Stomach smooth muscle (tissue), 2 donors: ENCODE measurements at regions not wholly inside any gene's neighbourhood (a gene's known extent, or its start where the extent isn't known, plus 50 kb on each side); places are given as distances from the start of the nearest gene placed in this dataset.

ENCODE experiments used
- H3K27ac ChIP-seq: one replicate; pipeline ENCODE4 v1.7.0; 2013; ENCODE audit warnings: mild to moderate bottlenecking, low read length, inconsistent platforms
- H3K27me3 ChIP-seq, 2 donors: one replicate each; pipeline ENCODE4 v1.7.0; 2013; ENCODE audit warnings: low read length in 2 of 2; ENCODE audit not compliant: insufficient read depth in 2 of 2, control insufficient read depth in 1 of 2
- H3K36me3 ChIP-seq, 2 donors: one replicate each; pipeline ENCODE4 v1.7.0; 2013; ENCODE audit warnings: low read length in 2 of 2; ENCODE audit not compliant: control insufficient read depth in 2 of 2, insufficient read depth in 2 of 2
- H3K4me1 ChIP-seq: one replicate; pipeline ENCODE4 v1.7.0; 2013; ENCODE audit warnings: low read length; ENCODE audit not compliant: control insufficient read depth, insufficient read depth
- H3K4me3 ChIP-seq, 2 donors: one replicate each; pipeline ENCODE4 v1.7.0; 2013; ENCODE audit warnings: low read length in 2 of 2
- H3K9ac ChIP-seq, 2 donors: one replicate each; pipeline ENCODE4 v1.7.0; 2013; ENCODE audit warnings: low read length in 2 of 2, mild to moderate bottlenecking in 1 of 2
- H3K9me3 ChIP-seq, 2 donors: one replicate each; pipeline ENCODE4 v1.7.0; 2013; ENCODE audit warnings: low read length in 2 of 2; ENCODE audit not compliant: control insufficient read depth in 2 of 2
- donor health status: healthy.
- donor health status: Pancreatic carcinoma.

GRCh38 chr6:25002326-25003091, 66.7 kb upstream of the RIPOR2 start:
- H3K4me3 ChIP-seq, result no peak overlapping the region
- no peak overlapping the region for H3K9ac ChIP-seq
- H3K27me3 ChIP-seq, result no peaks in the 10 kb centered on the region
- no peaks in the 10 kb centered on the region for H3K4me1 ChIP-seq
- no peaks in the 10 kb centered on the region for H3K36me3 ChIP-seq
- no peaks in the 10 kb centered on the region for H3K9me3 ChIP-seq
- no peak overlapping the region for H3K27ac ChIP-seq

DNA sequence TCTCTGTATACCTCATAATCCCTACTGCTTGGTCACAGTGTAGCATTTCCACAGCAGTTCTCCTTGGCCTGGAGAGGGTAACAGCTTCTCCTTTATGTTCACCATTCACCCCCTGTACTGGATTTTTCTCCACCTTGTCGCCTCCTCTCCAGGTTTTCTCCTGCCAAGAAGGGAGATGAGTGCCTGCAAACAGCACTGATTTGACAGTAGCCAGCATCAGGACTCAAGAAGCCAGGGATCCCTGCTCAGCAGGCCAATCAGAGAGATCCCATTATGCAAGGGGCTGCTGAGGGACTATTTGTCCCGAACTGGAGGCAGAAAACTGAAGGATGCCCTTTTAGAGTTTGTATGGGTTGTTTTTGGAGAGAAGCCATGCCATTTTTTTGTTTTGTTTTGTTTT, 68.6 kb upstream of the RIPOR2 start:
- H3K27me3 ChIP-seq, result no peaks in the 10 kb centered on the region
- no peaks in the 10 kb centered on the region for H3K9me3 ChIP-seq
- H3K9ac ChIP-seq, result no peak overlapping the region
- no peaks in the 10 kb centered on the region for H3K36me3 ChIP-seq
- no peak overlapping the region for H3K27ac ChIP-seq
- H3K4me1 ChIP-seq, result no peaks in the 10 kb centered on the region
- no peak overlapping the region for H3K4me3 ChIP-seq

- no peak overlapping the region for H3K27ac ChIP-seq
- H3K36me3 ChIP-seq, result no peaks in the 10 kb centered on the region
- H3K4me3 ChIP-seq, result no peak overlapping the region
- no peaks in the 10 kb centered on the region for H3K4me1 ChIP-seq
- H3K27me3 ChIP-seq, result no peaks in the 10 kb centered on the region
- H3K9ac ChIP-seq, result no peak overlapping the region
- H3K9me3 ChIP-seq, result no peaks in the 10 kb centered on the region
These were observed 69.2 kb upstream of the RIPOR2 start for GRCh38 chr6:25005010-25005409.

DNA sequence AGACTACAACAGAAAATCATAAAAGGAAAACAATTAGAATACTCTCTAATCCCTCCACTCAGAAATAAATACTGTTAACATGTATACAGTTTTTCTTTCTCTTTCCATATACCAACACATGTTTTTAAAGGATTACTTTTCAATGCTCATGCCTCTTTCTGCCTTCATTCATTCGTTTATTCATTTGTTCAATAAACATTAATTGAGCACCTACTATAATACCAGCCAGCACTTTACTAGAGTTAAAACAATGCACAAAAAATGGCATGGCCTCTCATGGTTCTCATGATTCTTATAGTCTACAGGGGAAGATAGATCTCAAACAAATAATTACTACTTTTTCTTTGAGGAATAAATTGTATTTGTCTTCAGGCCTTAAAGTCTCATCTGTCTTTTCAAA, 70.3 kb upstream of the RIPOR2 start:
- Histone ChIP-seq H3K27ac (no peak overlapping the region), H3K4me3 (no peak overlapping the region), H3K4me1 (no peaks in the 10 kb centered on the region), H3K9ac (no peak overlapping the region), H3K36me3 (no peaks in the 10 kb centered on the region), H3K27me3 (no peaks in the 10 kb centered on the region), H3K9me3 (no peaks in the 10 kb centered on the region)

- no peak overlapping the region for H3K4me3 ChIP-seq
- H3K36me3 ChIP-seq, result no peaks in the 10 kb centered on the region
- no peak overlapping the region for H3K27ac ChIP-seq
- H3K9me3 ChIP-seq, result no peaks in the 10 kb centered on the region
- H3K4me1 ChIP-seq, result no peaks in the 10 kb centered on the region
- no peak overlapping the region for H3K9ac ChIP-seq
- H3K27me3 ChIP-seq, result no peaks in the 10 kb centered on the region
These were observed 70.8 kb upstream of the RIPOR2 start for GRCh38 chr6:25006565-25007001.

DNA sequence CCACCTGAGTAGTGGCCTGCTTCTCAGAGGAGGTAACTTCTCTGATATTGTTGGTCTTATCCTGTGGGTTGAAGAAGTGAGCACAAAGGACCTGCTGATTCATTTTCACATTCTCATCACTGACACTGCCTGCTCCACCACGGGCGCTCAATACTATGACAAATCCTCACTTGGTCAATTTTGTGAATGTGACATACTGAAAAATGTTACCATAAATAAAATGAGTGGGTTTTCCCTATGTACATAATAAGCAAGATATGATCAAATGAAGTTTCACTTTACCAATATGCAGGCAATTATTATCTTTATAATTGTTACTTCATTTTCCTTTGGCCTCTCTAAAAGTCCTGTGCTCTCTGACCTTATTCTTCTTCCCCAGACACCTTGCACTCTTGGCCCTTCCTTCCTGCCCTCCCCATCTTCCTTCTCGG, 71.5 kb upstream of the RIPOR2 start:
- no peaks in the 10 kb centered on the region for H3K4me1 ChIP-seq
- no peak overlapping the region for H3K4me3 ChIP-seq
- H3K9me3 ChIP-seq, result no peaks in the 10 kb centered on the region
- H3K27me3 ChIP-seq, result no peaks in the 10 kb centered on the region
- no peak overlapping the region for H3K27ac ChIP-seq
- no peaks in the 10 kb centered on the region for H3K36me3 ChIP-seq
- H3K9ac ChIP-seq, result no peak overlapping the region

DNA sequence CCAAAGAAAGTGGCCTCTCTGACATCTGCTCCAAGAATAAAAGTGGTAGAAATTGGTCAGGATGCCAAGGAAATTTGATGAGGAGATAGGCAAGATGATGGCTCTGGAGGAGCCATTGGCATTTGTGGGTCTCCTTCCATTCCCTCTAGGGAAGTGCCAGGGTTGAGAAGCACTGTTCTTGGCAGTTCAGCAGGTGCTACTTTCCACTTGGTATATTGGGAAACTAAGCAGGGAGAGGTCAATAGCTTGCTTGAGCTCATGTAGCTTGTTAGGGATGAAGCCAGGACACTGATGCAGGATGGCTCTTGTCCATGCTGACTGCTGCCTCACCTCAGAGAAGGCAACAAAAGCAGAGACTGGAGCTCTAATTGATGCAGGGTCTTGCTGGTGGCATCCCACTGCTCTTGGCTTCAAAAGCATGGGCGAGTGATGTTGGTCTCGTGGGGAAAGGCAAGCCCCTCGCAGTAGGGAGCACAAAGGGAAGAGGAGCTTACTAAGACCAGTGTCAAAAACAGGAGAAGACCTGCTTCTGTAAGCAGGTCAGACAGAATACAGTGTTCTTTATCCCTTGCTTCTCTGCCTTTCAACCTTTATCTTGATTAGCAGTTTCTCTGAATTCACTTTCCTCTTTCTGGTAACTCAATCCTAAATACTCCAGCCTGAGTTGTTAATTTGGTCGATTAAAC, 73.1 kb upstream of the RIPOR2 start:
- Histone ChIP-seq H3K27me3 (no peaks in the 10 kb centered on the region), H3K9ac (no peak overlapping the region), H3K4me3 (no peak overlapping the region), H3K4me1 (no peaks in the 10 kb centered on the region), H3K27ac (no peak overlapping the region), H3K9me3 (no peaks in the 10 kb centered on the region), H3K36me3 (no peaks in the 10 kb centered on the region)

DNA sequence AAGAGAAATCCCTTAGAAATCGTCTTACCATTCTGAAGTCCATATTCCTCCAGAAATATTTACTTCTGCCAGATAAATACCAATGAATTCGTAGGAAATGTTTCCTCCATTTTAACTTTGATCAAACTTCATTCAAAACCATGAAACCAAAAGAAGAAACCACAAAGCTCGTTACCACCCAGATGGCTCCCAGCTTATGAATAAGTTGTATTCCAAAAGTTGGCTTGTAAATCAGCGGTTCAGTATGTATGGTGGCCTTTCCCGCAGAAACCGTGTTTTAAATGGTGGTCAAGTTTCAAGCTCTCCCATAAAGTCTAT, 73.6 kb upstream of the RIPOR2 start:
- H3K9ac ChIP-seq, result no peak overlapping the region
- H3K36me3 ChIP-seq, result no peaks in the 10 kb centered on the region
- no peaks in the 10 kb centered on the region for H3K27me3 ChIP-seq
- H3K27ac ChIP-seq, result no peak overlapping the region
- H3K4me1 ChIP-seq, result no peaks in the 10 kb centered on the region
- H3K4me3 ChIP-seq, result no peak overlapping the region
- H3K9me3 ChIP-seq, result no peaks in the 10 kb centered on the region

DNA sequence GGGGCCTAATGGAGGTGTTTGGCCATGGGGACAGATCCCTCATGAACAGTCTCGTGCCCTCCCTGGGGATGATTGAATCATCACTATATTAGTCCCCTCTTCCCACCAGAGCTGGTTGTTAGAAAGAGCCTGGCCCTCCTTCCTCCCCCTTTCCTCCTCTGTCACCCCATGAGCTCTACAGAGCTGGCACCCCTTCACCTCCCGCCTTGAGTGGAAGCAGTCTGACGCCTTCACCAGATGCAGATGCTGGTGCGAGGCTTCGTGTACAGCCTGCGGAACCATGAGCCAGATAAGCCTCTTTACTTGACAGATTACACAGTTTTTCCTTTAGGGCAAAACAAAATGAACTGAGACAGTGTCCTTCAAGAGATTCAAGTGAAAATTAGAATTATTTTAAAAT, 74.4 kb upstream of the RIPOR2 start:
- Histone ChIP-seq H3K4me3 (no peak overlapping the region), H3K9me3 (no peaks in the 10 kb centered on the region), H3K27ac (no peak overlapping the region), H3K9ac (no peak overlapping the region), H3K27me3 (no peaks in the 10 kb centered on the region), H3K36me3 (no peaks in the 10 kb centered on the region), H3K4me1 (no peaks in the 10 kb centered on the region)

DNA sequence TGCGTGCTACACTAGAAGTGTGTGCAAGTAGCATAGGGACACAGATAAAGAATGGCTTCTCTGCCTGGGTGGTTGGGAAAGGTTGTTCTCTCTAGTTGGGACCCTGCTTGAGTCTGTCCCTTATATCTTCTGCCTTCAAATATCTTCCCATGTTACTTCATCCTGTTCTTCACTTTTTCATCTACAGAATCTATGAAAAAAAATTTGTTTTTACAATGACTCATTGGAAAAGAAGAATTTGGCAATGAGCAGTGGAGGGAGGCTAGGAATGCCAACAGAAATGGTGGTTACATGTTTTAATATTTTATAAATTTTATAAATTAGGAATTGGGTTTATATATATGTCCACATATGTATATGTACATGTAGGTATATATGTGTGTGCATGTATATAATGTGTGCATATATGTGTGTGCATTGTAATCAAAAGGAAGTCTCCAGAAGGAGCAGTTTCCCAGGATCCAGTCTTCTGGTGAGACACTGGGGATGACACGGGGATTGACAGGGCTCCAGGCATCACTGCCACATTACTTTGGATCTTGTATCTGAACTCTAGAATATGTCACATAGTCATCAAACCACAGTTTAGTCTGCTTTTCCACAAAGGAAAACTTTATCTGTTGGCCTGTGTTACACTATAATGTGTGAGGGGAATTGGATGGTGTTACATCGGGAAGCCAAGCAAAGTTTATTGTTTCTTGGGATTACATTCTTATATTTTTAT, 75.3 kb upstream of the RIPOR2 start:
- Histone ChIP-seq H3K27me3 (no peaks in the 10 kb centered on the region), H3K9ac (no peak overlapping the region), H3K9me3 (no peaks in the 10 kb centered on the region), H3K4me1 (no peaks in the 10 kb centered on the region), H3K4me3 (no peak overlapping the region), H3K27ac (no peak overlapping the region), H3K36me3 (no peaks in the 10 kb centered on the region)

DNA sequence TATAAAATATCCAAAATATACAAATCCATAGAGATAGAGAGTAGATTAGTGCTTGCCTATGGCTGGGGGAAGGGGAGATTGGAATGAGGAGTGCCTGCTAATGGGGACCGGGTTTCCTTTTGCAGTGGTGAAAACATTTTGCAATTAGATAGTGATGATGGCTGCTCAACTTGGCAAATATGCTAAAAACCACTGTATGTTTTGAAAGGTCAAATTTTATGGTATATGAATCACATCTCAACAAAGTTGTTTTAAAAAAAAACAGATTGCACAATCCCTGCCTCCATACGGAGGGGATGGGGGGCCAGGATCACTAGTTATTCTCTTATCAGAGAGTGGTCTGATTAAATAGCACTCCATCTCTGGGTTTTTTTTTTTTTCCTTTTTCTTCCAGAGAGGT, 76.9 kb upstream of the RIPOR2 start:
- Histone ChIP-seq H3K4me1 (no peaks in the 10 kb centered on the region), H3K27ac (no peak overlapping the region)

More for the DNA sequence above, 76.9 kb upstream of the RIPOR2 start:
- Histone ChIP-seq H3K9ac (no peak overlapping the region), H3K9me3 (no peaks in the 10 kb centered on the region), H3K36me3 (no peaks in the 10 kb centered on the region), H3K4me3 (no peak overlapping the region), H3K27me3 (no peaks in the 10 kb centered on the region)
